ENCODE measurements at regions not wholly inside any gene's neighbourhood (a gene's known extent, or its start where the extent isn't known, plus 50 kb on each side); places are given as distances from the start of the nearest gene placed in this dataset.

- FAIRE-seq (peak; percentile 20), DNase-seq (ENCODE audit: low read depth, low spot score) (peak; percentile 5)
- Histone ChIP-seq H3K4me2 (ENCODE audit: control insufficient read depth, extremely low read depth, insufficient read depth, low read depth, low read length) (no peak overlapping the region), H3K4me1 (ENCODE audit: control insufficient read depth, extremely low read depth, insufficient read depth, low read length) (no peaks in the 10 kb centered on the region), H4K20me1 (ENCODE audit: control insufficient read depth, extremely low read depth, insufficient read depth, low read length) (no peaks in the 10 kb centered on the region), H2AFZ (ENCODE audit: control insufficient read depth, low read length) (no peak overlapping the region), H3K9ac (ENCODE audit: control insufficient read depth, extremely low read depth, insufficient read depth, low read length) (no peak overlapping the region), H3K9me3 (ENCODE audit: control insufficient read depth, low read depth, low read length) (no peaks in the 10 kb centered on the region), H3K36me3 (ENCODE audit: control insufficient read depth in 2 of 2, extremely low read depth in 1 of 2, insufficient read depth in 2 of 2, low read length in 2 of 2) (no peaks in the 10 kb centered on the region), H3K9me1 (ENCODE audit: control insufficient read depth, extremely low read depth, insufficient read depth, low read length) (no peaks in the 10 kb centered on the region), H3K4me3 (ENCODE audit: control insufficient read depth in 2 of 3, extremely low read depth in 1 of 3, insufficient read depth in 2 of 3, low read depth in 1 of 3, low read length in 3 of 3) (no peak overlapping the region), H3K27ac (ENCODE audit: control insufficient read depth, insufficient read depth, low read length) (no peak overlapping the region), H3K27me3 (ENCODE audit: control insufficient read depth, extremely low read depth, insufficient read depth, low read length) (no peaks in the 10 kb centered on the region), H3K79me2 (ENCODE audit: control insufficient read depth, insufficient read depth, low read length) (no peaks in the 10 kb centered on the region)
- no peak for TF ChIP-seq CTCF (optimal IDR thresholded peaks at IDR 0.05 in 1 of 3, IDR thresholded peaks at IDR 0.05 in 1 of 3, conservative IDR thresholded peaks at IDR 0.05 in 1 of 3; ENCODE audit: extremely low read depth in 1 of 3, insufficient read depth in 2 of 3, low read length in 3 of 3)
- TF ChIP-seq EZH2 (IDR thresholded peaks at IDR 0.05; ENCODE audit: low read length) = no peak
- dilution Hi-C loops (cut with MboI; ENCODE audit: extremely low pct_ligation_motif_present, low sequenced_read_pairs) = no loop called here
Measured at GRCh38 chrX:7514871-7515599, 327.9 kb upstream of the VCX start.

GRCh38 chrX:7512845-7513244, 330.1 kb upstream of the VCX start:
- no peak overlapping the region for H3K27ac ChIP-seq (ENCODE audit: control insufficient read depth, insufficient read depth, low read length)
- no peak for FAIRE-seq
- no peaks in the 10 kb centered on the region for H3K9me3 ChIP-seq (ENCODE audit: control insufficient read depth, low read depth, low read length)
- no peaks in the 10 kb centered on the region for H3K4me1 ChIP-seq (ENCODE audit: control insufficient read depth, extremely low read depth, insufficient read depth, low read length)
- H3K79me2 ChIP-seq (ENCODE audit: control insufficient read depth, insufficient read depth, low read length) = no peaks in the 10 kb centered on the region
- no peak for TF ChIP-seq EZH2 (IDR thresholded peaks at IDR 0.05; ENCODE audit: low read length)
- TF ChIP-seq CTCF (optimal IDR thresholded peaks at IDR 0.05 in 1 of 3, IDR thresholded peaks at IDR 0.05 in 1 of 3, conservative IDR thresholded peaks at IDR 0.05 in 1 of 3; ENCODE audit: extremely low read depth in 1 of 3, insufficient read depth in 2 of 3, low read length in 3 of 3) = no peak
- no peak for DNase-seq (ENCODE audit: low read depth, low spot score)
- H3K27me3 ChIP-seq (ENCODE audit: control insufficient read depth, extremely low read depth, insufficient read depth, low read length) = no peaks in the 10 kb centered on the region
- no peaks in the 10 kb centered on the region for H3K36me3 ChIP-seq (ENCODE audit: control insufficient read depth in 2 of 2, extremely low read depth in 1 of 2, insufficient read depth in 2 of 2, low read length in 2 of 2)
- H3K4me2 ChIP-seq (ENCODE audit: control insufficient read depth, extremely low read depth, insufficient read depth, low read depth, low read length) = no peak overlapping the region
- H2AFZ ChIP-seq (ENCODE audit: control insufficient read depth, low read length) = no peak overlapping the region
- no peaks in the 10 kb centered on the region for H3K9me1 ChIP-seq (ENCODE audit: control insufficient read depth, extremely low read depth, insufficient read depth, low read length)
- dilution Hi-C loops (cut with MboI; ENCODE audit: extremely low pct_ligation_motif_present, low sequenced_read_pairs) = no loop called here
- H3K9ac ChIP-seq (ENCODE audit: control insufficient read depth, extremely low read depth, insufficient read depth, low read length) = no peak overlapping the region
- no peak overlapping the region for H3K4me3 ChIP-seq (ENCODE audit: control insufficient read depth in 2 of 3, extremely low read depth in 1 of 3, insufficient read depth in 2 of 3, low read depth in 1 of 3, low read length in 3 of 3)
- H4K20me1 ChIP-seq (ENCODE audit: control insufficient read depth, extremely low read depth, insufficient read depth, low read length) = no peaks in the 10 kb centered on the region

Measured in keratinocyte (primary cell).